GM10266 (cell line): ENCODE measurements at regions not wholly inside any gene's neighbourhood (a gene's known extent, or its start where the extent isn't known, plus 50 kb on each side); places are given as distances from the start of the nearest gene placed in this dataset.

Experiments
- DNase-seq: peaks from one replicate; pipeline ENCODE4 v3.0.0; 2012; ENCODE audit errors: extremely low spot score
- CTCF ChIP-seq: IDR thresholded peaks from 2 replicates; pipeline ENCODE4 v1.5.1; 2012; ENCODE audit warnings: mild to moderate bottlenecking, low read depth; ENCODE audit not compliant: control insufficient read depth, insufficient read depth; ENCODE audit errors: missing control alignments

- no peak for TF ChIP-seq CTCF
- DNase-seq, result peak; percentile 35
These were observed 104.5 kb upstream of the TAF1B start for GRCh38 chr2:9738535-9739496.

- peak; percentile 49 for DNase-seq
- TF ChIP-seq CTCF, result no peak
These were observed 103.7 kb upstream of the TAF1B start for GRCh38 chr2:9739531-9739964.

GRCh38 chr2:9740382-9741073 is 102.7 kb upstream of the TAF1B start:
- no peak for DNase-seq
- no peak for TF ChIP-seq CTCF

GRCh38 chr2:9741110-9741509 is 102.2 kb upstream of the TAF1B start:
- no peak for TF ChIP-seq CTCF
- DNase-seq, result no peak

GRCh38 chr2:9742601-9743000 is 100.7 kb upstream of the TAF1B start:
- DNase-seq, result no peak
- TF ChIP-seq CTCF, result no peak

GRCh38 chr2:9744256-9745004 is 98.8 kb upstream of the TAF1B start:
- TF ChIP-seq CTCF, result no peak
- no peak for DNase-seq
